ENCODE measurements at regions not wholly inside any gene's neighbourhood (a gene's known extent, or its start where the extent isn't known, plus 50 kb on each side); places are given as distances from the start of the nearest gene placed in this dataset.

DNA sequence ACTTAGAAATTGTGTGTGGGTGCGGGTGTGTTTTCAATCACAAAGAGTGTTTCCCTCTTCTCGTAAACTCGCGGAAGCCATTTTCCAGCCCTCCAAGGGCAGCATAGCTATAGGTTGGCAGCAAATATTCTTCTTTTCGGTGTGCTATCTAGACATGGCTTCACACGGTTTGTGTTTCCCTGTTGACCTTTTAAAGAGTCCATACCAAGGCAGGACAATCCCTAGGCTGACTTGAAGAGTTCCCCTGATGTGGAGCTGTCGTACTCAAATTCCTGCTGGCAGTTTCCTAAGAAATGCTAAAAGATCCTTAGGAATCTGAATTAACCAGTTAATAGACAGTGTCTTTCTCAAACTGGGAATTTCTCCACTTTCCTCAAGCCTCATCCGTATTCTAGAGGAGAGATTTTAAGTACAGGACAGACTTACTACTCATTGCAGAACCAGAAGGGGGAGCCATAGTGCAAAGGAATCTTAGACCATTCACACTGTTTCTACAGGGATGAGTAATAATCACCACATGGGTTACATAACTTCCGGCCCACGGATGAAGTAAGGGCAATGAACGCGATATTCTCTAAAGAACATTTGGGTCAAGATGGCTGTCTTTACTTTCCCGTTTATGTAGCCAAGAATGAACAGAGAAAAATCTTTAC, 288.6 kb upstream of the ELAC2 start:
- Histone ChIP-seq H3K79me1 (ENCODE audit: insufficient read depth, low read depth, low read length, poor library complexity, severe bottlenecking) (no peaks in the 10 kb centered on the region), H2BK15ac (ENCODE audit: low read depth, low read length) (no peak overlapping the region), H2AK5ac (ENCODE audit: insufficient read length, low read length) (no peak overlapping the region), H3K4me2 (ENCODE audit: insufficient read depth, insufficient read length, low read length) (no peak overlapping the region), H4K20me1 (ENCODE audit: control insufficient read depth, insufficient read depth, insufficient read length) (no peaks in the 10 kb centered on the region), H3K9ac (ENCODE audit: extremely low read depth, insufficient read length, low read length) (no peak overlapping the region), H4K8ac (replicated peaks; ENCODE audit: insufficient read length, low read depth, low read length) (no peak overlapping the region), H3K9me3 (ENCODE audit: control insufficient read depth, low read depth, low read length) (no peaks in the 10 kb centered on the region), H3K27ac (ENCODE audit: insufficient read length, low read depth, low read length) (no peak overlapping the region), H3K23me2 (ENCODE audit: insufficient read length, low read depth, low read length, poor library complexity, severe bottlenecking) (no peaks in the 10 kb centered on the region), H3K4me1 (ENCODE audit: insufficient read depth, low read length) (no peaks in the 10 kb centered on the region), H3K23ac (ENCODE audit: insufficient read length, low read depth, low read length) (no peak overlapping the region), H2BK12ac (ENCODE audit: insufficient read length, low read depth, low read length) (no peak overlapping the region), H4K91ac (ENCODE audit: insufficient read length, low read depth, low read length) (no peak overlapping the region), H3T11ph (ENCODE audit: low read length) (no peak overlapping the region), H3K18ac (ENCODE audit: insufficient read length, low read depth, low read length) (no peak overlapping the region), H2AFZ (ENCODE audit: low read length) (no peak overlapping the region), H4K5ac (ENCODE audit: insufficient read length, low read depth, low read length) (no peak overlapping the region), H3K14ac (ENCODE audit: insufficient read depth, low read length) (no peak overlapping the region), H3K4ac (ENCODE audit: low read depth, low read length) (no peak overlapping the region), H2BK120ac (ENCODE audit: low read depth, low read length, poor library complexity, severe bottlenecking) (no peak overlapping the region), H3K27me3 (ENCODE audit: insufficient read depth, low read length) (no peaks in the 10 kb centered on the region), H3K79me2 (ENCODE audit: insufficient read depth, low read length) (no peaks in the 10 kb centered on the region), H2BK5ac (ENCODE audit: insufficient read length, low read length) (no peak overlapping the region), H3K56ac (ENCODE audit: insufficient read length, low read depth, low read length) (no peak overlapping the region), H2BK20ac (ENCODE audit: low read depth, low read length, poor library complexity, severe bottlenecking) (no peak overlapping the region)
- Mint-ChIP-seq H3K27ac (peak overlapping the region in 1 of 3 experiments; percentile 47; a peak in 1 of 7 replicates), H3K4me1 (peaks cover 4% of the 10 kb centered on the region in 2 experiments; a peak in 3 of 4 replicates), H3K27me3 (ENCODE audit: low read depth) (no peaks in the 10 kb centered on the region), H3K36me3 (ENCODE audit: insufficient read depth in 1 of 3, low read depth in 3 of 3) (peaks cover 0 to 6% (median 4%) of the 10 kb centered on the region in 3 experiments; a peak in 5 of 7 replicates), H3K4me3 (no peak overlapping the region), H3K9me3 (peaks cover 4 to 10% of the 10 kb centered on the region in 2 experiments; a peak in 4 of 5 replicates)
- TF ChIP-seq, protein P1, sequence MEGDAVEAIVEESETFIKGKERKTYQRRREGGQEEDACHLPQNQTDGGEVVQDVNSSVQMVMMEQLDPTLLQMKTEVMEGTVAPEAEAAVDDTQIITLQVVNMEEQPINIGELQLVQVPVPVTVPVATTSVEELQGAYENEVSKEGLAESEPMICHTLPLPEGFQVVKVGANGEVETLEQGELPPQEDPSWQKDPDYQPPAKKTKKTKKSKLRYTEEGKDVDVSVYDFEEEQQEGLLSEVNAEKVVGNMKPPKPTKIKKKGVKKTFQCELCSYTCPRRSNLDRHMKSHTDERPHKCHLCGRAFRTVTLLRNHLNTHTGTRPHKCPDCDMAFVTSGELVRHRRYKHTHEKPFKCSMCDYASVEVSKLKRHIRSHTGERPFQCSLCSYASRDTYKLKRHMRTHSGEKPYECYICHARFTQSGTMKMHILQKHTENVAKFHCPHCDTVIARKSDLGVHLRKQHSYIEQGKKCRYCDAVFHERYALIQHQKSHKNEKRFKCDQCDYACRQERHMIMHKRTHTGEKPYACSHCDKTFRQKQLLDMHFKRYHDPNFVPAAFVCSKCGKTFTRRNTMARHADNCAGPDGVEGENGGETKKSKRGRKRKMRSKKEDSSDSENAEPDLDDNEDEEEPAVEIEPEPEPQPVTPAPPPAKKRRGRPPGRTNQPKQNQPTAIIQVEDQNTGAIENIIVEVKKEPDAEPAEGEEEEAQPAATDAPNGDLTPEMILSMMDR (conservative IDR thresholded peaks at IDR 0.05) = peak; percentile 82
- no CpG with 5 or more reads among the region's 13 CpGs for WGBS (ENCODE audit: extremely low coverage, insufficient read length, low lambda C conversion rate)
- peak; percentile 58 for DNase-seq

All from H9 (cell line).